ENCODE measurements at regions not wholly inside any gene's neighbourhood (a gene's known extent, or its start where the extent isn't known, plus 50 kb on each side); places are given as distances from the start of the nearest gene placed in this dataset.

DNA sequence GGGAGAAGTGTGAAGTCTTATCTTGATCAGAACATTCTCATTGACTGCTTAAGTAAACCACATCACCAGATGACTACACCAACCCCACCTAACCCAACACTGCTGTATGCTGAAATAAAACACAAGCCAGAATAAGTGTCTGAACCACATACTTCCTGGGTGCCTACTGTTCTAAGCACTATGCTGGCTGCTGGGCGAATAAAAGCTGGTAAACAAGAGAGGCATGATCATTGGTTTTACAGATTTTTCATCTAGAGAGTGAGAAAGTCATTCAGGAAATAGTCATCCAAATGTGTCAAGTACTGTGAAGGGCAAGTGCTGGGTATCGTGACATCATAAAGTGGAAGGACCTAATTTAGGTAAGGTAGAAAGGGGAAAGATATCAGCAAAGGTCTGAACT, 199.0 kb upstream of the SOX9 start:
- TF ChIP-seq, protein P1, sequence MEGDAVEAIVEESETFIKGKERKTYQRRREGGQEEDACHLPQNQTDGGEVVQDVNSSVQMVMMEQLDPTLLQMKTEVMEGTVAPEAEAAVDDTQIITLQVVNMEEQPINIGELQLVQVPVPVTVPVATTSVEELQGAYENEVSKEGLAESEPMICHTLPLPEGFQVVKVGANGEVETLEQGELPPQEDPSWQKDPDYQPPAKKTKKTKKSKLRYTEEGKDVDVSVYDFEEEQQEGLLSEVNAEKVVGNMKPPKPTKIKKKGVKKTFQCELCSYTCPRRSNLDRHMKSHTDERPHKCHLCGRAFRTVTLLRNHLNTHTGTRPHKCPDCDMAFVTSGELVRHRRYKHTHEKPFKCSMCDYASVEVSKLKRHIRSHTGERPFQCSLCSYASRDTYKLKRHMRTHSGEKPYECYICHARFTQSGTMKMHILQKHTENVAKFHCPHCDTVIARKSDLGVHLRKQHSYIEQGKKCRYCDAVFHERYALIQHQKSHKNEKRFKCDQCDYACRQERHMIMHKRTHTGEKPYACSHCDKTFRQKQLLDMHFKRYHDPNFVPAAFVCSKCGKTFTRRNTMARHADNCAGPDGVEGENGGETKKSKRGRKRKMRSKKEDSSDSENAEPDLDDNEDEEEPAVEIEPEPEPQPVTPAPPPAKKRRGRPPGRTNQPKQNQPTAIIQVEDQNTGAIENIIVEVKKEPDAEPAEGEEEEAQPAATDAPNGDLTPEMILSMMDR (conservative IDR thresholded peaks at IDR 0.05; ENCODE audit: low read depth, low read length) = no peak
- no peak for TF ChIP-seq EZH2 (IDR thresholded peaks at IDR 0.05; ENCODE audit: borderline replicate concordance, low read depth, low read length, poor library complexity, severe bottlenecking)
